ENCODE measurements at regions not wholly inside any gene's neighbourhood (a gene's known extent, or its start where the extent isn't known, plus 50 kb on each side); places are given as distances from the start of the nearest gene placed in this dataset.

DNA sequence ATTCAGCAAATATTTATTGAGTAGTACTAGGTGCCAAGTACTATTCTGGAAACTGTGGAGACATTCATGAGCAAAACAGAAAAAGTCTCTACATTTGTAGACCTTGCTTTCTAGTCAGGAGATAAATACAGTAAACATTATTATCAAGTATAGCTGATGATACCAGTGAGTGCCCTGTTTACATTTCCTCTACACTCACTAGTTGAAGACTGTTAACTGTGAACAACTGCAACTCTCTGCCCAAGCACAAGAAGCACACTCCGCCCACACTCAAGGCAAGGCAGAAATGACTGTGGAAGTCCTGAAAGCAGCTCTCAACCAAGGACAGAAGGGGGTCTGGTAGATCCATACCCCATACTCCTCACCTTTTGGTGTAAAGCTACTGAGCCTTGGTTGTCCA lies 837.0 kb downstream of the DIAPH3 start:
- TF ChIP-seq, protein P1, sequence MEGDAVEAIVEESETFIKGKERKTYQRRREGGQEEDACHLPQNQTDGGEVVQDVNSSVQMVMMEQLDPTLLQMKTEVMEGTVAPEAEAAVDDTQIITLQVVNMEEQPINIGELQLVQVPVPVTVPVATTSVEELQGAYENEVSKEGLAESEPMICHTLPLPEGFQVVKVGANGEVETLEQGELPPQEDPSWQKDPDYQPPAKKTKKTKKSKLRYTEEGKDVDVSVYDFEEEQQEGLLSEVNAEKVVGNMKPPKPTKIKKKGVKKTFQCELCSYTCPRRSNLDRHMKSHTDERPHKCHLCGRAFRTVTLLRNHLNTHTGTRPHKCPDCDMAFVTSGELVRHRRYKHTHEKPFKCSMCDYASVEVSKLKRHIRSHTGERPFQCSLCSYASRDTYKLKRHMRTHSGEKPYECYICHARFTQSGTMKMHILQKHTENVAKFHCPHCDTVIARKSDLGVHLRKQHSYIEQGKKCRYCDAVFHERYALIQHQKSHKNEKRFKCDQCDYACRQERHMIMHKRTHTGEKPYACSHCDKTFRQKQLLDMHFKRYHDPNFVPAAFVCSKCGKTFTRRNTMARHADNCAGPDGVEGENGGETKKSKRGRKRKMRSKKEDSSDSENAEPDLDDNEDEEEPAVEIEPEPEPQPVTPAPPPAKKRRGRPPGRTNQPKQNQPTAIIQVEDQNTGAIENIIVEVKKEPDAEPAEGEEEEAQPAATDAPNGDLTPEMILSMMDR (IDR thresholded peaks at IDR 0.05): no peak
- Histone ChIP-seq H3K27me3 (ENCODE audit: control insufficient read depth, insufficient read depth, low read length) (no peaks in the 10 kb centered on the region), H3K9ac (no peak overlapping the region)

DNA sequence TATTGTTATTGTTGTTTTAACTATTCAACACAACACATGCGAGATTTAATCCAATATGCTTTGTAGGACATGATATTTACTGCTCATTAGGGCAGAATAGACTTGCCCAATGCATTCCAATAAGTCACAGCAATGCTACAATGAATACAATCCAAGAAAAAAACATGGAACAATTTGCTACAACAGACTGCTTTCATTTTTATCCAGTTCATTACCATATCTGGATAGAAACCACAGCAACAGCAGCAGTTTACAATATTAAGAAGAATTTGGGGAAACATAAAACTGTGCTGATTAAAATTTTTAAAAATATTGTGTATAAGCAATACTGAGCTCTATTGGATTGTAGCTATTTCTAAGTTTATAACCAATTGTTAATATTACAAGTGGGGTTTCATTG lies 833.0 kb downstream of the DIAPH3 start:
- H3K4me1 ChIP-seq: no peaks in the 10 kb centered on the region
- H3K27me3 ChIP-seq (ENCODE audit: control insufficient read depth, insufficient read depth, low read length): no peaks in the 10 kb centered on the region
- no peak overlapping the region for H2AFZ ChIP-seq
- TF ChIP-seq, protein P1 (IDR thresholded peaks at IDR 0.05): no peak
- H3K9me3 ChIP-seq (ENCODE audit: control insufficient read depth, low read length): no peaks in the 10 kb centered on the region
- no peaks in the 10 kb centered on the region for H3K79me2 ChIP-seq
- no peak overlapping the region for H3K27ac ChIP-seq
- no peaks in the 10 kb centered on the region for H3K36me3 ChIP-seq (ENCODE audit: control insufficient read depth, insufficient read depth, low read length)
- H3K4me2 ChIP-seq (ENCODE audit: low read length): no peak overlapping the region
- no peak overlapping the region for H3K4me3 ChIP-seq (ENCODE audit: low read depth, low read length)
- no peak overlapping the region for H3K9ac ChIP-seq

More for the DNA sequence above, 837.0 kb downstream of the DIAPH3 start:
- no peaks in the 10 kb centered on the region for H3K79me2 ChIP-seq
- H3K36me3 ChIP-seq (ENCODE audit: control insufficient read depth, insufficient read depth, low read length): no peaks in the 10 kb centered on the region
- H2AFZ ChIP-seq: no peak overlapping the region
- no peak overlapping the region for H3K4me3 ChIP-seq (ENCODE audit: low read depth, low read length)
- no peaks in the 10 kb centered on the region for H3K4me1 ChIP-seq
- no peak overlapping the region for H3K4me2 ChIP-seq (ENCODE audit: low read length)
- H3K27ac ChIP-seq: no peak overlapping the region
- H3K9me3 ChIP-seq (ENCODE audit: control insufficient read depth, low read length): no peaks in the 10 kb centered on the region

DNA sequence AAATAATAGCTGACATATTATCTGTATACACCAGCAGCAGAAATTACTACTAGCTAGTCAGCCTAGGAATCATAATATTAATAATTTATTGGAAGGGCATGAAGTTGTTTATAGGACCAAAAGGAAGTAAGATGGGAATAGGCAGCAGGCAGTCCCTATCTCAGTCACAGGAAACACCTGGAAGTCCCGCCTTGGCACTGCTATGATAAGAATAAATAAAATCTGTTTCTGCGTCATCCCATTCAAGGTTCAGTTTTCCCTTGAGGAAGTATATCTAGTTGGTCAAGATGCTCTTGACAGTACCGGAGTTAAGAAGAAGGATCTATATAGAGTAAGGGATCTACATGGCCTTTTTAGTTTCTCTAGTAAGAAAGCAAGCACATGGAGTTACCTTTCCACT lies 830.8 kb downstream of the DIAPH3 start:
- no peak overlapping the region for H3K4me2 ChIP-seq (ENCODE audit: low read length)
- no peaks in the 10 kb centered on the region for H3K4me1 ChIP-seq
- H3K9ac ChIP-seq: no peak overlapping the region
- TF ChIP-seq, protein P1 (IDR thresholded peaks at IDR 0.05): no peak
- no peak overlapping the region for H3K27ac ChIP-seq
- no peaks in the 10 kb centered on the region for H3K9me3 ChIP-seq (ENCODE audit: control insufficient read depth, low read length)
- H3K79me2 ChIP-seq: no peaks in the 10 kb centered on the region
- no peak overlapping the region for H2AFZ ChIP-seq
- no peaks in the 10 kb centered on the region for H3K36me3 ChIP-seq (ENCODE audit: control insufficient read depth, insufficient read depth, low read length)
- no peaks in the 10 kb centered on the region for H3K27me3 ChIP-seq (ENCODE audit: control insufficient read depth, insufficient read depth, low read length)
- no peak overlapping the region for H3K4me3 ChIP-seq (ENCODE audit: low read depth, low read length)

DNA sequence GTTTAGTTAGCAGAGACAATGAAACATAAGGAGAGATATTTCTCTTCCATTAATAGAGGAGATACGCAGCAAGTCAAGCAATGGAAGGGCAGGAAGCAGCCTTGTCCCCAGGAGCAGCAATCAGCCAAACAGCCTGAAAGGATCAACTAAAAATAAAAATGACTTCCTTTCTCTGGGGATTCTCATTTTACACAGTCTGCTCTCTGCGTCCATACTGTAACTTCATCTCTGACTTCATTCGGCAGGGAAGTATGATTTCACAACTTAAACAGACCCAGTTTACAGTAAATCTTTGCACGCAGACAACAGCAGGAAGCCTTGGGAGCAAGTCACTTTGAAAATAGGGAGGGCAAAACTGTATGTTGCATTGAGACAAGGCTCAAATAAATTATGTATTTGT lies 826.7 kb downstream of the DIAPH3 start:
- TF ChIP-seq, protein P1 (IDR thresholded peaks at IDR 0.05): no peak
- Histone ChIP-seq H3K4me2 (ENCODE audit: low read length) (no peak overlapping the region), H3K27me3 (ENCODE audit: control insufficient read depth, insufficient read depth, low read length) (no peaks in the 10 kb centered on the region), H2AFZ (no peak overlapping the region), H3K79me2 (no peaks in the 10 kb centered on the region), H3K27ac (peak overlapping the region; percentile 7), H3K4me1 (no peaks in the 10 kb centered on the region), H3K9me3 (ENCODE audit: control insufficient read depth, low read length) (no peaks in the 10 kb centered on the region), H3K36me3 (ENCODE audit: control insufficient read depth, insufficient read depth, low read length) (no peaks in the 10 kb centered on the region), H3K4me3 (ENCODE audit: low read depth, low read length) (no peak overlapping the region), H3K9ac (no peak overlapping the region)

DNA sequence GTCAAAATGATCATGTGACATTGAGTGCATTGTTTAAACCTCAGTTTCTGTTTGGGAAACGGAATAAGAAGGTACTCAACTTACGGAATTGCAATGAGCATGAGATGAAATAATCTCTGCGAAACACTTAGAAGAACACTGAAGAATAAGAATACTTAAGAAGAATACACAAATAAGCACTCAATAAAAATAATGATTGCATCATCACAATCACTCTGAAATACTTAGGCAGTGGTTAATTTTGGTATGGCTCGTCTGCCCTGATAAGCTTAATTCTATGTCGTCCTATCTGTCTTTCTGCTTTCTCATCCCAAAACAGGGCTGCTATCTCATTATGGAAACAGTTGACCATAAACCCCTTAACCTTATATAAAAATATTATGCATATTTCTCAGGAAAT lies 823.6 kb downstream of the DIAPH3 start:
- Histone ChIP-seq H3K9me3 (ENCODE audit: control insufficient read depth, low read length) (no peaks in the 10 kb centered on the region), H2AFZ (no peak overlapping the region), H3K4me2 (ENCODE audit: low read length) (no peak overlapping the region), H3K9ac (no peak overlapping the region), H3K4me3 (ENCODE audit: low read depth, low read length) (no peak overlapping the region), H3K4me1 (no peaks in the 10 kb centered on the region), H3K27me3 (ENCODE audit: control insufficient read depth, insufficient read depth, low read length) (no peaks in the 10 kb centered on the region), H3K79me2 (no peaks in the 10 kb centered on the region), H3K36me3 (ENCODE audit: control insufficient read depth, insufficient read depth, low read length) (no peaks in the 10 kb centered on the region), H3K27ac (no peak overlapping the region)
- TF ChIP-seq, protein P1 (IDR thresholded peaks at IDR 0.05): no peak
